Breast epithelium (tissue), 3 donors: ENCODE measurements at regions not wholly inside any gene's neighbourhood (a gene's known extent, or its start where the extent isn't known, plus 50 kb on each side); places are given as distances from the start of the nearest gene placed in this dataset.

Source experiments
- CTCF ChIP-seq, 3 donors: fragments of 450-650 bp; IDR thresholded peaks; one replicate each; pipeline ENCODE4 v1.5.1; 2016 to 2017; ENCODE audit warnings: antibody characterized with exemption in 3 of 3, mild to moderate bottlenecking in 3 of 3, moderate library complexity in 3 of 3
- POLR2A ChIP-seq: fragments of 450-650 bp; IDR thresholded peaks from one replicate; pipeline ENCODE4 v1.6.1; 2016; ENCODE audit warnings: antibody characterized with exemption, mild to moderate bottlenecking, moderate library complexity
- POLR2AphosphoS5 ChIP-seq, 3 donors: sonication (generic); formaldehyde crosslinking; IDR thresholded peaks; one replicate each; pipeline ENCODE4 v1.6.1; 2017; ENCODE audit warnings: antibody characterized with exemption in 3 of 3

GRCh38 chr5:171681677-171682076 is 103.9 kb upstream of the SMIM23 start:
- TF ChIP-seq POLR2A: no peak
- no peak for TF ChIP-seq POLR2AphosphoS5 (IDR thresholded peaks at IDR 0.05)
- TF ChIP-seq CTCF (IDR thresholded peaks at IDR 0.05): no peak
